WERI-Rb-1 (cell line): ENCODE measurements at regions not wholly inside any gene's neighbourhood (a gene's known extent, or its start where the extent isn't known, plus 50 kb on each side); places are given as distances from the start of the nearest gene placed in this dataset.

Experiments used
- DNase-seq: peaks from one replicate; pipeline ENCODE4 v3.0.0-alpha.2; 2020
- H3K27ac ChIP-seq: fragments of 250-450 bp; sonication (Bioruptor Pico); 2 replicates; pipeline ENCODE4 v1.5.1; 2020; ENCODE audit warnings: mild to moderate bottlenecking, moderate library complexity
- H3K27me3 ChIP-seq: fragments of 250-450 bp; sonication (Bioruptor Pico); 2 replicates; pipeline ENCODE4 v1.5.1; 2021; ENCODE audit warnings: mild to moderate bottlenecking, low read depth, moderate library complexity; ENCODE audit not compliant: insufficient read depth, severe bottlenecking
- H3K36me3 ChIP-seq: fragments of 250-450 bp; sonication (Bioruptor Pico); 2 replicates; pipeline ENCODE4 v1.5.1; 2020; ENCODE audit warnings: mild to moderate bottlenecking, moderate library complexity
- H3K4me3 ChIP-seq: 2 replicates; pipeline ENCODE4 v1.5.1; 2011; ENCODE audit warnings: low read depth, mild to moderate bottlenecking, control low read depth, low read length
- H3K9me3 ChIP-seq: fragments of 250-450 bp; sonication (Bioruptor Pico); 2 replicates; pipeline ENCODE4 v1.5.1; 2021; ENCODE audit warnings: mild to moderate bottlenecking, moderate library complexity; ENCODE audit not compliant: severe bottlenecking
- CTCF ChIP-seq: IDR thresholded peaks from 2 replicates; pipeline ENCODE4 v1.5.1; 2011; ENCODE audit warnings: low read depth, mild to moderate bottlenecking, control low read depth, inconsistent platforms, low read length

- no peaks in the 10 kb centered on the region for H3K9me3 ChIP-seq
- no peak for DNase-seq
- no peak overlapping the region for H3K27ac ChIP-seq
- no peak for TF ChIP-seq CTCF
- H3K4me3 ChIP-seq, result no peak overlapping the region
- no peaks in the 10 kb centered on the region for H3K27me3 ChIP-seq
- H3K36me3 ChIP-seq, result no peaks in the 10 kb centered on the region
Measured at GRCh38 chr5:101943784-101944183, 352.3 kb downstream of the SLCO4C1 start.

- TF ChIP-seq CTCF, result peak; percentile 84
- Histone ChIP-seq H3K4me3 (no peak overlapping the region), H3K9me3 (no peaks in the 10 kb centered on the region), H3K36me3 (no peaks in the 10 kb centered on the region), H3K27me3 (no peaks in the 10 kb centered on the region), H3K27ac (no peak overlapping the region)
- peak; percentile 17 for DNase-seq
Measured at GRCh38 chr5:101942321-101942882, 353.7 kb downstream of the SLCO4C1 start.

- H3K27ac ChIP-seq, result no peak overlapping the region
- DNase-seq, result no peak
- no peak for TF ChIP-seq CTCF
- no peaks in the 10 kb centered on the region for H3K27me3 ChIP-seq
- H3K36me3 ChIP-seq, result no peaks in the 10 kb centered on the region
- H3K4me3 ChIP-seq, result no peak overlapping the region
- no peaks in the 10 kb centered on the region for H3K9me3 ChIP-seq
Measured at GRCh38 chr5:101937041-101937440, 359.0 kb downstream of the SLCO4C1 start.

- no peak for DNase-seq
- TF ChIP-seq CTCF, result no peak
- H3K4me3 ChIP-seq, result no peak overlapping the region
- H3K36me3 ChIP-seq, result no peaks in the 10 kb centered on the region
- no peak overlapping the region for H3K27ac ChIP-seq
- H3K27me3 ChIP-seq, result no peaks in the 10 kb centered on the region
- H3K9me3 ChIP-seq, result no peaks in the 10 kb centered on the region
Measured at GRCh38 chr5:101935086-101935485, 361.0 kb downstream of the SLCO4C1 start.

- no peaks in the 10 kb centered on the region for H3K9me3 ChIP-seq
- no peak for DNase-seq
- H3K27ac ChIP-seq, result no peak overlapping the region
- TF ChIP-seq CTCF, result no peak
- H3K4me3 ChIP-seq, result no peak overlapping the region
- no peaks in the 10 kb centered on the region for H3K27me3 ChIP-seq
- H3K36me3 ChIP-seq, result no peaks in the 10 kb centered on the region
Measured at GRCh38 chr5:101932599-101932998, 363.5 kb downstream of the SLCO4C1 start.

GRCh38 chr5:101929628-101930027 is 366.5 kb downstream of the SLCO4C1 start:
- Histone ChIP-seq H3K36me3 (no peaks in the 10 kb centered on the region), H3K27me3 (no peaks in the 10 kb centered on the region), H3K9me3 (no peaks in the 10 kb centered on the region), H3K27ac (no peak overlapping the region), H3K4me3 (no peak overlapping the region)
- no peak for TF ChIP-seq CTCF
- no peak for DNase-seq
